GM12872 (cell line): ENCODE measurements at regions not wholly inside any gene's neighbourhood (a gene's known extent, or its start where the extent isn't known, plus 50 kb on each side); places are given as distances from the start of the nearest gene placed in this dataset.

Experiments used
- TF ChIP-seq, protein P1 (sequence below): IDR thresholded peaks from 3 replicates; pipeline ENCODE4 v1.5.1; 2011; ENCODE audit warnings: low read depth, mild to moderate bottlenecking, low read length, moderate library complexity; ENCODE audit not compliant: insufficient read depth

- TF ChIP-seq, protein P1, sequence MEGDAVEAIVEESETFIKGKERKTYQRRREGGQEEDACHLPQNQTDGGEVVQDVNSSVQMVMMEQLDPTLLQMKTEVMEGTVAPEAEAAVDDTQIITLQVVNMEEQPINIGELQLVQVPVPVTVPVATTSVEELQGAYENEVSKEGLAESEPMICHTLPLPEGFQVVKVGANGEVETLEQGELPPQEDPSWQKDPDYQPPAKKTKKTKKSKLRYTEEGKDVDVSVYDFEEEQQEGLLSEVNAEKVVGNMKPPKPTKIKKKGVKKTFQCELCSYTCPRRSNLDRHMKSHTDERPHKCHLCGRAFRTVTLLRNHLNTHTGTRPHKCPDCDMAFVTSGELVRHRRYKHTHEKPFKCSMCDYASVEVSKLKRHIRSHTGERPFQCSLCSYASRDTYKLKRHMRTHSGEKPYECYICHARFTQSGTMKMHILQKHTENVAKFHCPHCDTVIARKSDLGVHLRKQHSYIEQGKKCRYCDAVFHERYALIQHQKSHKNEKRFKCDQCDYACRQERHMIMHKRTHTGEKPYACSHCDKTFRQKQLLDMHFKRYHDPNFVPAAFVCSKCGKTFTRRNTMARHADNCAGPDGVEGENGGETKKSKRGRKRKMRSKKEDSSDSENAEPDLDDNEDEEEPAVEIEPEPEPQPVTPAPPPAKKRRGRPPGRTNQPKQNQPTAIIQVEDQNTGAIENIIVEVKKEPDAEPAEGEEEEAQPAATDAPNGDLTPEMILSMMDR = no peak
These were observed 122.0 kb downstream of the TEX36 start for GRCh38 chr10:125560947-125561346.

DNA sequence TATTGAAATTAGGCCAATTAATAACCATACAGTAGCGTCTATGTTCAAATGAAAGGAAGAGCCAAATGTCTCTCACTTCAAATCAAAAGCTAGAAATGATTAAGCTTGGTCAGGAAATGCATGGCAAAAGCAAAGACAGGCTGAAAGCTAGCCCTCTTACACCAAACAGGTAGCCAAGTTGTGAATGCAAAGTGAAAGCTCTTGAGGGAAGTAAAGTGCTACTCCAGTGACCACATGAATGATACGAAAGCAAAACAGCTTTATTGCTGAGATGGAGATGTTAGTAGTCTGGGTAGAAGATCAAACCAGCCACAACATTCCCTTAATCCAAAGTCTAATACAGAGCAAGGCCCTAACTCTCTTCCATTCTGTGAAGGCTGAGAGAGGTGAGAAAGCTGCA, 123.8 kb downstream of the TEX36 start:
- TF ChIP-seq, protein P1 = no peak

DNA sequence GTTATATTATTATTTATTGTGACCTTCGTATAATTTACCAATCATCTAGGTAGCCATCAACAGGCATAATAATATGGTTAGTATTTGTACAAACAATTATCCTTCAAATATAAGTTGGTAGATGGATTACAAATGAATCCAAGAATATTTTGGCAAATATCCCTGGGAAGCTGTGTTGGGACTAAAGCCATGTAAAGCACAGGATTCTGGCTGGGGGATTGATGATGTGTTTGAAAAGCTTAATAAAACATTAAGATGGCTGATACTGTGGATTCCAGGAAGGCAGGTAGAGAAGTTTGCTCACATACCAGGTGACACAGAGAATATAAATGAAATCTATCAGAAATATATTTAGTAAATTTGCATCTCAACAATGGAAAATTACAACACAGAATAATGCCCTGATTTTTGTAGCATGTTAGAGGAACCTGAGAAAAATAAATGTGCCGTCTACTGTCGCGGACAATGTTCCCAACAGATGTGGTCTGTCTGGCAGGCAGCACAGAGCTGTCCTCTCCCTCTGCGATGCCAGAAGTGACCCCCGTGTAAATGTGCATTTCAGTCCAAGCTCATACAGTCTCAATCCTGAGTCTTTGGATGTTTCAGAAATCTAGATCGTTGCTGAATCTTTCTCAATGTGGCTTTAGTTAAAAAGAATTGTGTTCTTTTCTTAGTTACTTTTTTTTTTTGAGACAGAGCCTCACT, 125.0 kb downstream of the TEX36 start:
- TF ChIP-seq, protein P1 = no peak

DNA sequence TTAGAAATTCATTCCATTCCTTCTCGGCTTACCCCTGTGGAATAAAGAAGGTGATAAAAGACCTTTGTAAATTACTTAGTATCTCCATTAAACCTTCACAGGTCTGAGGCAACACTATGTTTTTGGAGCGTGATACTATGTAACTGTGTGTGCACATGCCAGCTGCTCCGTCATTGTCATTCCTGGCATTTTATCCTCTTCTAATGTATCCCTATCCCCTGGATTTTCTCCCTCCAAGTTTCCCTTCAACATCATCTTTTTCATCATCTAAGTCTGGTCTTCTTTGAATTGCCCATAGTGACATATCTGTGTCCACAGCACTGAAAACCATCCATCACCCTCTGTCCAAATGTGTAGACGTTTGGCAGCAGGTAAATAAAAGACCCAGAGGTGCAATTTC, 125.7 kb downstream of the TEX36 start:
- TF ChIP-seq, protein P1 = no peak

DNA sequence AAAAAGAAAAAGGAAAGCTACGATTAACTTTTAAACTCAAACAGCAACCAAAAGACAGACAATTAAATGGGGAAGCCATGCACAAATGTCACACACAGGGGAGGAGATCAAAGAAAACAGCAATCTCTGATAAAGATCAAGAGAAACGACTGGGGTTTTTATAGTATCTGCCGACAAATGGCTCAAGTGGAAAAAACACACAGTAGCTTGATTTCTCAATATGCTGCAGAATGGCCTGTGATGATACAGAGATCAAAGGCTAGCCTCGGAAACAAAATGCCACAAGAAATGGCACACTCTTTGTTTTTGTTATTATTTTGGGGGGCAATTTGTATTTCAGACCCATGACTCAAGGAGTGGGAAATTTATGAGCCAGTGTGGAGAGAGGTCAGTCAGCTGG, 126.1 kb downstream of the TEX36 start:
- TF ChIP-seq, protein P1 = no peak

- TF ChIP-seq, protein P1 = no peak
These were observed 127.2 kb downstream of the TEX36 start for GRCh38 chr10:125555743-125556142.

- TF ChIP-seq, protein P1 = no peak
These were observed 127.7 kb downstream of the TEX36 start for GRCh38 chr10:125555267-125555666.
